H54 (cell line): ENCODE measurements at regions not wholly inside any gene's neighbourhood (a gene's known extent, or its start where the extent isn't known, plus 50 kb on each side); places are given as distances from the start of the nearest gene placed in this dataset.

Experiments used
- DNase-seq: peaks from one replicate; pipeline ENCODE4 v3.0.0; 2011; ENCODE audit warnings: low spot score, mixed read lengths; ENCODE audit not compliant: insufficient read length
- FAIRE-seq: peaks from 3 replicates; lab custom pipeline; 2011; peaks lifted over from hg19 to GRCh38; lab: Jason Lieb, UNC
- POLR2A ChIP-seq: IDR thresholded peaks from 2 replicates; pipeline ENCODE4 v1.6.1; 2011; ENCODE audit warnings: low read depth, mild to moderate bottlenecking, low read length

DNA sequence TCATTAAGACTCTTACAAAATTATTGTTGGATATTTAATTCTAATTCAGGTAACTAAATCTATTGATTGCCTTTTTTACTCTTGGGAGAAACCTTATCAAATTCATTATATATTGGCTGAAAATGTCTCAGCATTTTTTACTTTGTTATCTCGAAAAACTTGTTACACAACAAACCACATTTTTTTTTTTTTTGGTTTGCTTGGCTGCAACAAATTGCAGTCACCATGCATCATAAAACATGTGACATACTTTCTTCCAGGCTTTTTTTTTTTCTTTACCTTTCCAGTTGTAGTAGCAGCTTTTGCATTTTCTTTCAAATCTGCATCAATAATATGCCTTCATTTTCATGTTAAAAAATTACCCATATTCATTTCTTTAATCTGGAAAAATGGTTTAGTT is 186.7 kb downstream of the TDRD15 start:
- FAIRE-seq, result no peak

GRCh38 chr2:21314322-21314835 is 190.6 kb downstream of the TDRD15 start:
- no peak for FAIRE-seq

More for the DNA sequence above, 186.7 kb downstream of the TDRD15 start:
- TF ChIP-seq POLR2A, result no peak
- no peak for DNase-seq

GRCh38 chr2:21317131-21317530 is 193.4 kb downstream of the TDRD15 start:
- DNase-seq, result peak; percentile 9
- TF ChIP-seq POLR2A, result no peak
- peak; percentile 84 for FAIRE-seq

More at GRCh38 chr2:21314322-21314835, 190.6 kb downstream of the TDRD15 start:
- no peak for TF ChIP-seq POLR2A
- no peak for DNase-seq

GRCh38 chr2:21318263-21318662 is 194.5 kb downstream of the TDRD15 start:
- FAIRE-seq (no peak), DNase-seq (no peak)
- TF ChIP-seq POLR2A, result no peak

GRCh38 chr2:21326152-21326551 is 202.4 kb downstream of the TDRD15 start:
- DNase-seq, result no peak
- no peak for FAIRE-seq

DNA sequence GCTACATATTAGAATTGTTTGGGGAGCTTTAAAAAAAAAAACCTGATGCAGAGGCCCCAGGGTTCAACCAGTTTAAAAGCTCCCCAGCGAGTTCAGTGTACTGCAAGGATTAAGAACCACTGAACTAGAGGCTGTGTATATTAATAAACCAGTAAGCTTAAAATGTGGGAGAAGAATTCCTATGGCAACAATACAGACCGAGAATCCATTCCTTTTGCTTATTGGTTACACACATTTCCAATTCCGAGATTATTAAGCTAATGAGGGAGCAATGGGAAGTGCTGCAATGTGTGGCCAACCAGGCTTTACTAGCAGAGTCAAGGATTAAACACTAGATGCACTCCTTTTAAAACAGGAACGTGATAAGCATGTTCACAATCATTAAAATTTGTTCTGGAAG is 204.4 kb downstream of the TDRD15 start:
- FAIRE-seq (no peak), DNase-seq (no peak)
- no peak for TF ChIP-seq POLR2A

More at GRCh38 chr2:21326152-21326551, 202.4 kb downstream of the TDRD15 start:
- TF ChIP-seq POLR2A, result no peak

DNA sequence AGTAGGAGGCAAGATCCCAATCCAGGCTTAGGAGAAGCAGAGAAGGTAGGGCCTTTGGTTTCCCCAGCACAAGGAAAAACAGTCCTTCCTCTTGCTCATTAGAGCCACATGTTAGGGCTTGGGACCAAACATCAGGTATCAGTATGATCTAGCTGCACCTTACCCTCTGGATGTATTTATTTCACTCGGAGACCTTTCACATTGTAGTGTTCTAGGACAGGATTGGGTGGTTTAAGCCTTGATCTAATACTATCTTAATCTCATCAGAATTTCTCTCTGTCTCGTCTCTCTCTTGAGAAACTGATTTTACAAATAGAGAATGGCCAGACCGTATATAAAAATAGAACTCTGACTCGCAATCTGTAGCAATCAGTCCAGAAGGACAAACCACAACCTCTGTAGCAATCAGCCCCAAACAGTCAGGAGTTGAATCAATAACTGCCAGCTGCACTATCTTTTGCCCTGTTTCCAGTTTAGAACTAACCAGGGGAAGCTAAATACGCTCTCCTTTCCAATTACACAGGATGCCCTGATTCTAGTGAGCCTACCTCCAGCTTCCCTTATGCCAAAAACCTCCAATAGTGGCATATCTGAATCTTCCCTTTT is 207.1 kb downstream of the TDRD15 start:
- FAIRE-seq, result no peak
- TF ChIP-seq POLR2A, result no peak
- no peak for DNase-seq

DNA sequence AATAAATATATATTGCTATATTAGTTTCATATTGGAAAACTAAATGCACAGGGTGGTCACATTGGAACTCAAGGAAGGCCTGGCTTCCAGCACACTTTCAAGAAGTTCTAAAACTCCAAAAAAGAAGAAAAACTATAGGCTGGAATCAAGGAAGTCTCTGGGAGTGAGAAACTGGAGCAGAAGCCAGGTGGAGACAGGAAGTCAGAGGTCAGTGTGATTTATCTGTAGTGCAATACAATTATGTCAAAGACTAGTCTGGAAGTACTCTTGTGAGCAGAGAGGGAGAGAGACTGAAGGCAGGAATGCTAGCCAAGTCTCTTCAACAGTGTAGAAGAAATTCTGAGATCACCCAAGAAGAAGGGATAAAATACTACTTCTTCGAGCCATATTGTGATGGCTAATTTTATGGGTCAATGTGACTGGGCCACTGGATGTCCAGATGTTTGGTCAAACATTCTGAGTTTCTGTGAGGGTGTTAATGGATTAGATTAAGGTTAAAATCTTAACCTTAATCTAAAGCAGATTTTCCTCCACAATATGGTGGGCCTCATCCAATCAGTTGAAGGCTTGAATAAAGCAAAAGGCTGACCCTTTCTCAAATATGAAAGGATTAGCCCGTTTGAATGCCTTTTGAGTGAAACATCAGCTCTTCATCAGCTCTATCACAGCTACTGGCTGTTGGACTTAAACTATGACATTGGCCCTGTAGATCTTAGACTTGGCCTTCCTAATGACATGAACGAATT is 208.0 kb downstream of the TDRD15 start:
- no peak for TF ChIP-seq POLR2A
- no peak for DNase-seq
- no peak for FAIRE-seq

- DNase-seq (no peak), FAIRE-seq (no peak)
- no peak for TF ChIP-seq POLR2A
Measured at GRCh38 chr2:21332993-21333625, 209.3 kb downstream of the TDRD15 start.

DNA sequence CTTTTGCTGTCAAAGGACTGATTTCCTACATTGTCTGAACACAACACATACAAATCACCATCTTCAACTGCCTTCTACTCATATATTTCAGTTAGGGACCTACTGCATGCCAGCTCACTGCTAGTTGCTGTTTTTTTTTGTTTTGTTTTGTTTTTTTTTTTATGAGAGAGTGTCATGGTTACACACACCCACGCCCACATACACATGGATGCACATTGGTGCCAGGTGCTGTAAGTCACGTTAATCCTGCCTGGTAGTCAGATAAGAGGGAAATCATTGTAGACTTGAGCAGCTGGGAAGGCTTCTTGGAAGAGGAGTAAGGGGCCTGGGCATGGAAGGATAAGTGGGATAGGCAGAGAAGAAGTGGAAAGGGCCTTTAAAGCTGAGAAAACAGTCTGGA is 209.9 kb downstream of the TDRD15 start:
- no peak for FAIRE-seq
- no peak for DNase-seq
- no peak for TF ChIP-seq POLR2A

GRCh38 chr2:21346984-21347383 is 223.2 kb downstream of the TDRD15 start:
- TF ChIP-seq POLR2A, result no peak
- FAIRE-seq, result no peak
- no peak for DNase-seq

- FAIRE-seq, result no peak
- no peak for TF ChIP-seq POLR2A
- no peak for DNase-seq
Measured at GRCh38 chr2:21353879-21354679, 230.3 kb downstream of the TDRD15 start.

DNA sequence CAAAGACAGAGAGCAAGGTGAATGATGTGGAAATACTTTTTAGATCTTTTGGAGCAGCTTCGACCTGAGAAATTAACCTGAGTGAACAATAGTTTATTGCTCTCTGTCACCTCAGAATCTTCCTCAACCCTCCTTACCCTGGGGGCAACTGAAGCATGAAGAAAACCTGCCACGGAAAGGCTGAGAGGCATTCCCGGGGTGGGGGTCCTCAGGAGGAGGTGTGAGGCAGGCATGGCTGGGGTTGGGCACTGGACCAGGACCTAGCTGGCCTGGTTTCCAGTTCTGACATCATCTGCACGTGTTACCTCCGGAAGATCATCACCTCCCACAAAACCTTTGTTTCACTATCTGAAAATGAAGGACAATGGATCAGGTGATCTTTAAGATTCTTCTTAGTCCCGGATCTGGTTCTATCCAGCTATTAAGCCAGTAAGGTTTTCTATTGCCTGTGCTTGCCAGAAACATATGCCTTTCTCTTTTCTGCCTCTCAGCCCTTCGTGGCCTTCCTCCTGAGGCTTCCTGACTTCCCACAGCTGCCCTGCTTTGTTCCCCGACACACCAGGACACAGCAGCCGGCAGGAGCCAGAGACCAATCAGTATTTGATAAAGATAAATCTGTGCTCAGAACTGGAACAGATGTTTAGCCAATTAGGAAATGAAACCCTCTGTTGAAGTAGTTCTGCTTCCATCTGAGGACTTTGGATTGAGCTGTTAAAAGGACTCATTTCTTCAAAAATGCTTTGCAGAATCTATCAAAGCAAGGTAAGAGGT is 232.5 kb downstream of the TDRD15 start:
- no peak for DNase-seq
- no peak for TF ChIP-seq POLR2A
- no peak for FAIRE-seq
